Neural progenitor cell (in vitro differentiated cells): ENCODE measurements at regions not wholly inside any gene's neighbourhood (a gene's known extent, or its start where the extent isn't known, plus 50 kb on each side); places are given as distances from the start of the nearest gene placed in this dataset.

Experiments used
- CTCF ChIP-seq: fragments of 200-600 bp; sonication (generic); IDR thresholded peaks from 2 replicates; pipeline ENCODE4 v1.5.1; 2017; ENCODE audit warnings: antibody characterized with exemption, mild to moderate bottlenecking
- EZH2 ChIP-seq: fragments of 200-600 bp; sonication (generic); IDR thresholded peaks from 2 replicates; pipeline ENCODE4 v1.6.1; 2017; ENCODE audit warnings: antibody characterized with exemption, mild to moderate bottlenecking, moderate library complexity

DNA sequence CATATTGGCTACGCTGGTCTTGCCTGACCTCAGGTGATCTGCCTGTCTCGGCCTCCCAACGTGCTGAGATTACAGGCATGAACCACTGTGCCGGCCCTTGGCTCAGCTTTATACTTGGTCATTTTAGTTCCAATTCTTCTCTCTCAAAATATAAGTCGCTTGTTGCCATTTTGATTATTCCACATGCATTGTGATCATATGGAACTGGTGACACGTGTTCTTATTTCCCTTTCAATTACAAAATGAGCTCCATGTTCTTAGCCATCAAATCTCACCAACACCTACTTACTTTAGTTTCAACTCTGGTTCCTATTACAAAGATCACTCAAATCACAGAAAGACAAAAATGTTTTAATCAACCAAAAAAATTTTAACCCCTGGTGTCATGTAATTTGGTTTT is 1711.7 kb downstream of the TP53TG3F start:
- no peak for TF ChIP-seq CTCF
- TF ChIP-seq EZH2 = no peak
